Body of pancreas (tissue), 4 donors: ENCODE measurements at regions not wholly inside any gene's neighbourhood (a gene's known extent, or its start where the extent isn't known, plus 50 kb on each side); places are given as distances from the start of the nearest gene placed in this dataset.

Source experiments
- ATAC-seq: fragments of 150-250 bp; one replicate; pipeline ENCODE4 v1.9.1; 2016
- DNase-seq, 4 donors: peaks; one replicate each; pipeline ENCODE4 v3.0.0-alpha.2; 2019
- H3K27ac ChIP-seq, 4 donors: fragments of 200-600 bp; sonication (generic); 1 replicate in 3 of 4; 2 replicates in 1 of 4; pipeline versions ENCODE4 v1.5.1 to v1.6.1; 2016 to 2019; ENCODE audit warnings: mild to moderate bottlenecking in 1 of 4, mixed read lengths in 1 of 4, moderate library complexity in 1 of 4
- H3K27me3 ChIP-seq, 2 donors: fragments of 200-600 bp; sonication (generic); one replicate each; pipeline ENCODE4 v1.6.0; 2016; ENCODE audit warnings: mild to moderate bottlenecking in 1 of 2
- H3K36me3 ChIP-seq, 2 donors: fragments of 200-600 bp; sonication (generic); replicated peaks in 1 of 2; 2 replicates each; pipeline ENCODE4 v1.5.1; 2016; ENCODE audit warnings: low read depth in 2 of 2; ENCODE audit not compliant: insufficient read depth in 1 of 2
- H3K4me1 ChIP-seq: fragments of 200-600 bp; sonication (generic); one replicate; pipeline ENCODE4 v1.6.0; 2016
- H3K4me3 ChIP-seq, 2 donors: fragments of 200-600 bp; sonication (generic); 1 replicate in 1 of 2; 2 replicates in 1 of 2; pipeline ENCODE4 v1.5.1; 2016 to 2019
- H3K9me3 ChIP-seq, 3 donors: fragments of 200-600 bp; sonication (generic); 1 replicate in 2 of 3; 2 replicates in 1 of 3; pipeline ENCODE4 v1.5.1; 2016
- POLR2A ChIP-seq, 3 donors: fragments of 450-650 bp; IDR thresholded peaks; one replicate each; pipeline ENCODE4 v1.6.1; 2016; ENCODE audit warnings: antibody characterized with exemption in 3 of 3, mild to moderate bottlenecking in 2 of 3
- WGBS, 2 donors: methylation state at CpG; one replicate each; pipeline ENCODE4 v1.1.5; 2017; 5-methylcytosine and 5-hydroxymethylcytosine counted together
- intact Hi-C: fragments of 100-400 bp; cut with DNase I; formaldehyde crosslinking; loops from one replicate; pipeline ENCODE4 v1.15.1; 2023
- TF ChIP-seq, protein P1 (sequence below), 7 experiments: fragments of 450-650 bp in 4 of 7; fragments of 200-600 bp in 3 of 7; sonication (generic) in 3 of 7; IDR thresholded peaks; one replicate each; pipeline ENCODE4 v1.5.1; 2016 to 2019; ENCODE audit warnings: antibody characterized with exemption in 7 of 7

DNA sequence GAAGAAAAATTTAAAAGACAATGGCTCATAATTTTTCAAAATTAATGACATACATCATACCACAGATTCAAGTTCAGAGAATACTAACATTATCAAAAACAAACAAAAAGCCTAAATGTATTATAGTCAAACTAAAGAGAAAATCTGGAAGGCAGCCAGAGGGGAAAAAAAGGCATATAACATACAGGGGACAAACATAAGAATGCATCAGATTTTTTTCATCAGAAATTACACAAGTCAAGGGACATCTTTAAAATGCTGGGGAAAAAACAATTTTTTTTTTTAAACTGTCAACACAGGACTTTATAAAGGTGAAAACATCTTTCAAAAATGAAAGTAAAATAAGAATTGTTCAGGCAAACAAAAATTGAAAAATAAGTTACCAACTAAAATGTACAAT lies 478.4 kb upstream of the PLXNA2 start:
- Histone ChIP-seq H3K36me3 (no peaks in the 10 kb centered on the region), H3K9me3 (peaks cover 0 to 4% (median 0%) of the 10 kb centered on the region in 3 donors), H3K27ac (no peak overlapping the region), H3K27me3 (no peaks in the 10 kb centered on the region), H3K4me1 (no peaks in the 10 kb centered on the region), H3K4me3 (no peak overlapping the region)
- DNase-seq (no peak), ATAC-seq (no peak)
- intact Hi-C loops, result no loop called here
- TF ChIP-seq, protein P1, sequence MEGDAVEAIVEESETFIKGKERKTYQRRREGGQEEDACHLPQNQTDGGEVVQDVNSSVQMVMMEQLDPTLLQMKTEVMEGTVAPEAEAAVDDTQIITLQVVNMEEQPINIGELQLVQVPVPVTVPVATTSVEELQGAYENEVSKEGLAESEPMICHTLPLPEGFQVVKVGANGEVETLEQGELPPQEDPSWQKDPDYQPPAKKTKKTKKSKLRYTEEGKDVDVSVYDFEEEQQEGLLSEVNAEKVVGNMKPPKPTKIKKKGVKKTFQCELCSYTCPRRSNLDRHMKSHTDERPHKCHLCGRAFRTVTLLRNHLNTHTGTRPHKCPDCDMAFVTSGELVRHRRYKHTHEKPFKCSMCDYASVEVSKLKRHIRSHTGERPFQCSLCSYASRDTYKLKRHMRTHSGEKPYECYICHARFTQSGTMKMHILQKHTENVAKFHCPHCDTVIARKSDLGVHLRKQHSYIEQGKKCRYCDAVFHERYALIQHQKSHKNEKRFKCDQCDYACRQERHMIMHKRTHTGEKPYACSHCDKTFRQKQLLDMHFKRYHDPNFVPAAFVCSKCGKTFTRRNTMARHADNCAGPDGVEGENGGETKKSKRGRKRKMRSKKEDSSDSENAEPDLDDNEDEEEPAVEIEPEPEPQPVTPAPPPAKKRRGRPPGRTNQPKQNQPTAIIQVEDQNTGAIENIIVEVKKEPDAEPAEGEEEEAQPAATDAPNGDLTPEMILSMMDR (IDR thresholded peaks at IDR 0.05), result no peak
- no peak for TF ChIP-seq POLR2A (IDR thresholded peaks at IDR 0.05)

DNA sequence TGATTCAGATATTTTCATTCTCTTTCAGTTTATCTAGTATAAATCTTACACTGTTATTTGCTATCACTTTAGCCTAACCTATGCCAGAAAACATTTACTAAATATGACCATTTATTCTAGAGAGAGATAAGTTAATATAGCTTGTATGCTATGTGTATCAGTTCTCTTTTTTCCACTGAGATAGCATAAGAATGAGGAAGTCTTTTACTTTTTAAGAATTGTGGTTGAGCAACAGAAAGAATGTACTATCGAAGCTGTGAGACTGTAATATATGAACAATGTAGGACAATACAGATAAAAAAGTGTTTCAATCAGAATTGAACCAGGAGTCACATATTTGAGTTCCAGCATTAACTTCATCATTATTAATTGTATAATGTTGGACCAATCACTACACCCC lies 479.9 kb upstream of the PLXNA2 start:
- DNase-seq (no peak), ATAC-seq (no peak)
- TF ChIP-seq, protein P1 (IDR thresholded peaks at IDR 0.05), result no peak
- no peak for TF ChIP-seq POLR2A (IDR thresholded peaks at IDR 0.05)
- no peaks in the 10 kb centered on the region for H3K27me3 ChIP-seq
- H3K4me3 ChIP-seq, result no peak overlapping the region
- peaks cover 0 to 4% (median 0%) of the 10 kb centered on the region in 3 donors for H3K9me3 ChIP-seq
- WGBS, 2 donors, result 20 to 56% methylated on average over 1 of the region's 1 CpG
- intact Hi-C loops, result no loop called here
- H3K36me3 ChIP-seq, result no peaks in the 10 kb centered on the region
- no peaks in the 10 kb centered on the region for H3K4me1 ChIP-seq
- H3K27ac ChIP-seq, result no peak overlapping the region

DNA sequence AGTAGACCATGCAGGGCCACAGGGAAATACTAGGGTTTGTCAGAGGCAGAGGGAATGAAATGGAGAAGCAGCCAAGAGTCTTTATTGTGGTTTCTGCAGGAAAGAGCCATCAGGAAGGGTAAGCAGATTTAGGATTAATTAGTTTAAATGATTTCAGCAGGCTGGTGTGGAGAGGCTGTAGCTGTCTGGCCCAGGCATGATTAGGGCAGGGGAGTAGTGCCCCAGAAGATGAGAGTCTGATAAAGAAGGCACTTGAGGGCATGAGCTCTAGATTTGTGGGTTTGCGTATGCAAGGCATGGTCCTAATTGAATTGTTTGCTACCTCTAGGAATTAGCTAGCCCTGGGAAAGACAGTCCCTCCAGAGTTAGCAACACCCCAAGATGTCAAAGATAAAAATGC lies 484.6 kb upstream of the PLXNA2 start:
- no peak overlapping the region for H3K4me3 ChIP-seq
- intact Hi-C loops, result no loop called here
- 85 to 95% methylated on average over 1 of the region's 1 CpG for WGBS, 2 donors

DNA sequence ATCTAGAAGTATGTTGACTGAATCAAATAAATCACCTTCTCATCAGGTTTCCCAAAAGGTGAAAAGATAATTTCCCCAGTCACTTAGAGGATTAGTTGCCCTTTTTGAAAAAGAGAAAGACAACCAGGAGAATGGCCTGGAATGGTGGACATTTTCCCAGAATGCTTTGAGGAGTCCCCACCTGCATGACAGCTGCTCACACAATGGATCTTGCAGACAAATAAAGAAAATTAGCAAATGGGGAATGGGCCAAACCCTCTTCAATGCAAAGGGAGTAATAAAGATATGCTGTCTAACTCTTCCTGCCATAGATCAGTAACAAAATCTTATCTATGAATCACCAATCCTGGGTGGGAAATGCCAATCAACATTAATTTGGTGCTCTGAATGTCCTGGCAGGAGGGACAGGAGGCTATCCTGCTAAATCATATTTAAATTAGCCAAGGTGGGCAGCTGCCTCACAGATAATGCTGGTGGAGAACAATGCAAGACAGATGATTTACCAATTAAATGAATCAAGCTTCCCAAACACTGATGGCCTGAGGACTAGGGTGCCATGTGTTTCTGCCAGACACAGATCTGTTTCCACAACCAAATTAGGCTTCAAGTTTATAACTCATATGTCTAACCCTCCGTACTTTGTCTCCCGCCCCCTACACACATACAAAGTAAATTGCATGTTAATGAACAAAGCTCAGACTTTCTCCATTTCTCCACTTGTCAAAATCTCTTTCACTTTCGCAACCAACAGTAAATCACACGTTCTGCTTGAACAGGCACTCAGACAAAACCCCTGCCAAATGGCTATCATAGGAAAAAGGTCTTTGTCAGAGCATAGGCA lies 488.0 kb upstream of the PLXNA2 start:
- Histone ChIP-seq H3K36me3 (no peaks in the 10 kb centered on the region), H3K4me3 (no peak overlapping the region), H3K9me3 (no peaks in the 10 kb centered on the region), H3K27me3 (no peaks in the 10 kb centered on the region), H3K4me1 (no peaks in the 10 kb centered on the region), H3K27ac (no peak overlapping the region)
- 17 to 28% methylated on average over 4 of the region's 4 CpGs for WGBS, 2 donors
- TF ChIP-seq, protein P1 (IDR thresholded peaks at IDR 0.05), result no peak
- TF ChIP-seq POLR2A (IDR thresholded peaks at IDR 0.05), result no peak
- DNase-seq (no peak), ATAC-seq (no peak)
- intact Hi-C loops, result no loop called here

More for the DNA sequence above, 484.6 kb upstream of the PLXNA2 start:
- Histone ChIP-seq H3K27ac (no peak overlapping the region), H3K36me3 (no peaks in the 10 kb centered on the region), H3K4me1 (no peaks in the 10 kb centered on the region), H3K27me3 (no peaks in the 10 kb centered on the region), H3K9me3 (no peaks in the 10 kb centered on the region)
- ATAC-seq, result no peak
- DNase-seq, result no peak
- TF ChIP-seq, protein P1 (IDR thresholded peaks at IDR 0.05), result no peak
- no peak for TF ChIP-seq POLR2A (IDR thresholded peaks at IDR 0.05)

DNA sequence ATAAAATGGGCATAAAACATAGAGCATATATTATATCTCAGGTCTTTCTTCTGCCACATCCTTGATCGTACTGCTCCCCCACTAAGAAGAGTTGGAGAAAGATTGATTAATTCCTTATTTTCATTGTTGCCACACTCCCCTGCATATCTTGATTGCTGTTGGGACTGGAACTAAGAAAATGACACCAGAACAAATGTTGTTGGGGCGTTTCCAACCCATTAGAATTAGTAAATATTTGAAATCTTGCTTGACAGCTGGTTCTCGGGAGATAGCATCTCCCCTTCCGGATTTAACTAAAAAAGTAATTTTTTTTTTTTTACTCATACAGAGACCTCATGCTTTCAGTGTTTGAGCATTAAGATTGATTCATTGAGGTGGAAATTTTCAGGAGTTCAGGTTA lies 493.0 kb upstream of the PLXNA2 start:
- intact Hi-C loops, result no loop called here
- 16 to 17% methylated on average over 4 of the region's 4 CpGs for WGBS, 2 donors
- Histone ChIP-seq H3K27ac (no peak overlapping the region), H3K4me1 (no peaks in the 10 kb centered on the region), H3K4me3 (no peak overlapping the region), H3K27me3 (no peaks in the 10 kb centered on the region), H3K36me3 (no peaks in the 10 kb centered on the region), H3K9me3 (no peaks in the 10 kb centered on the region)
- TF ChIP-seq POLR2A (IDR thresholded peaks at IDR 0.05), result no peak
- TF ChIP-seq, protein P1 (IDR thresholded peaks at IDR 0.05), result no peak
- DNase-seq, result no peak
- ATAC-seq, result no peak
